ENCODE measurements at regions not wholly inside any gene's neighbourhood (a gene's known extent, or its start where the extent isn't known, plus 50 kb on each side); places are given as distances from the start of the nearest gene placed in this dataset.
"Not testable (repeated sequence)": the region's sequence is repeated elsewhere in the genome, so short reads cannot be mapped to it uniquely, and the experiment has no call there.

GRCh38 chr4:162586266-162586665 lies 422.5 kb upstream of the FSTL5 start:
- no peak for DNase-seq

GRCh38 chr4:162582180-162582579 lies 418.4 kb upstream of the FSTL5 start:
- no peak for DNase-seq

- DNase-seq, result no peak
Measured at GRCh38 chr4:162565730-162566129, 401.9 kb upstream of the FSTL5 start.

GRCh38 chr4:162560073-162560472 lies 396.3 kb upstream of the FSTL5 start:
- DNase-seq, result no peak

- DNase-seq, result no peak
Measured at GRCh38 chr4:162557516-162558106, 393.8 kb upstream of the FSTL5 start.

GRCh38 chr4:162535121-162535520 lies 371.3 kb upstream of the FSTL5 start:
- no peak for DNase-seq

GRCh38 chr4:162523171-162523570 lies 359.4 kb upstream of the FSTL5 start:
- no peak for DNase-seq

GRCh38 chr4:162522724-162523123 lies 358.9 kb upstream of the FSTL5 start:
- DNase-seq, result no peak

- DNase-seq, result no peak
Measured at GRCh38 chr4:162510937-162511336, 347.1 kb upstream of the FSTL5 start.

GRCh38 chr4:162510115-162510514 lies 346.3 kb upstream of the FSTL5 start:
- no peak for DNase-seq

GRCh38 chr4:162509333-162509732 lies 345.5 kb upstream of the FSTL5 start:
- no peak for DNase-seq

- DNase-seq, result no peak
Measured at GRCh38 chr4:162506253-162506652, 342.5 kb upstream of the FSTL5 start.

GRCh38 chr4:162503868-162504267 lies 340.1 kb upstream of the FSTL5 start:
- no peak for DNase-seq

- no peak for DNase-seq
Measured at GRCh38 chr4:162502109-162502508, 338.3 kb upstream of the FSTL5 start.

- peak; percentile 14 for DNase-seq
Measured at GRCh38 chr4:162499478-162499877, 335.7 kb upstream of the FSTL5 start.

- no peak for DNase-seq
Measured at GRCh38 chr4:162498168-162498567, 334.4 kb upstream of the FSTL5 start.

- DNase-seq, result peak; percentile 75
Measured at GRCh38 chr4:162497564-162498167, 333.9 kb upstream of the FSTL5 start.

- no peak for DNase-seq
Measured at GRCh38 chr4:162494935-162495334, 331.1 kb upstream of the FSTL5 start.

GRCh38 chr4:162485486-162485885 lies 321.7 kb upstream of the FSTL5 start:
- no peak for DNase-seq

- DNase-seq, result no peak
Measured at GRCh38 chr4:162475246-162475645, 311.4 kb upstream of the FSTL5 start.

GRCh38 chr4:162469977-162470376 lies 306.2 kb upstream of the FSTL5 start:
- DNase-seq, result no peak

- DNase-seq, result not testable (repeated sequence)
Measured at GRCh38 chr4:162465356-162465755, 301.6 kb upstream of the FSTL5 start.

- DNase-seq, result peak; percentile 30
Measured at GRCh38 chr4:162461952-162462351, 298.2 kb upstream of the FSTL5 start.

GRCh38 chr4:162458051-162458450 lies 294.3 kb upstream of the FSTL5 start:
- DNase-seq, result no peak
